IgD-negative memory B cell (primary cell): ENCODE measurements at regions not wholly inside any gene's neighbourhood (a gene's known extent, or its start where the extent isn't known, plus 50 kb on each side); places are given as distances from the start of the nearest gene placed in this dataset.

Source experiments
- H3K27ac Mint-ChIP-seq, 3 donors: one replicate each; pipeline ENCODE4 v1.8.0; 2020 to 2022; ENCODE audit warnings: mild to moderate bottlenecking in 3 of 3, mixed read lengths in 3 of 3, moderate library complexity in 1 of 3
- H3K27me3 Mint-ChIP-seq: one replicate; pipeline ENCODE4 v1.8.0; 2021; ENCODE audit warnings: mixed read lengths
- H3K36me3 Mint-ChIP-seq: one replicate; pipeline ENCODE4 v1.8.0; 2020; ENCODE audit warnings: mild to moderate bottlenecking, mixed read lengths
- H3K4me1 Mint-ChIP-seq, 3 donors: one replicate each; pipeline ENCODE4 v1.8.0; 2020 to 2022; ENCODE audit warnings: mixed read lengths in 3 of 3, mild to moderate bottlenecking in 1 of 3
- H3K4me3 Mint-ChIP-seq, 4 donors: one replicate each; pipeline ENCODE4 v1.8.0; 2020 to 2022; ENCODE audit warnings: mild to moderate bottlenecking in 4 of 4, mixed read lengths in 4 of 4, moderate library complexity in 3 of 4
- H3K9me3 Mint-ChIP-seq, 3 donors: one replicate each; pipeline ENCODE4 v1.8.0; 2020 to 2021; ENCODE audit warnings: mixed read lengths in 3 of 3, mild to moderate bottlenecking in 1 of 3

DNA sequence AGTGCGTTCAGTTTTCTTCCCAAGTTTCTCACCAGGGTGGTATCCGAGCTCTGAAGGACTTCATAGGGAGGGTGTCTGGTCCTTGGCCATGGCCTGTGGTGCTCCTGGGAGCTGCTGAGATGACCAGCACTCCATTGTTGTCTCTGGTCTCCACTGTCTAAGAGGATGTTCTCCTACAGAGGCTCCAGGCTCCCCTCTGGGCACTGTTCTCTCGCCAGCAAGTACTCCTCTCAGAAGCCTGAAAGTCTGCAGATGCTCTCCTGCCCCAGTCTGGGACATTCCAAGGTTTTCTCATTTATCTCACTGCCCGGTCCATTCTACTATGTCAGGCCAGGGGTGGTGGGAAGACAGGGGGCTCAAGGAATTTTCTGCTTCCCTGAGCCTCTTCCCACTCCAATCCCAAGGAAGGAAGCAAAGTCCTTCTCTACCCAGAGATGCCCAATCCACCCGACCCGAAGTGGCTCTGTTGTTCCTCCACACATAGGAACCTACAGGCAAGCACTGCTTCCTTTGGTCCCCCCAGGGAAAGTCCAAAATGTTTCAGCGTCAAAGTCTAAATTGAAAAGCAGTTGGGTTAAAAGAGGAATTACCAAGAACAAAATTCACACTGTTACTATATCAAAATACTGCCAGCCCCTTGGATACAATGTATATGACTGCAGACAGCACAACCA lies 110.5 kb downstream of the GYPC start:
- Mint-ChIP-seq H3K36me3 (peaks cover 1% of the 10 kb centered on the region), H3K4me1 (peaks cover 2 to 7% (median 4%) of the 10 kb centered on the region in 3 donors), H3K9me3 (peaks cover 0 to 2% (median 0%) of the 10 kb centered on the region in 3 donors), H3K27ac (no peak overlapping the region), H3K4me3 (no peak overlapping the region), H3K27me3 (peaks cover 12% of the 10 kb centered on the region)

DNA sequence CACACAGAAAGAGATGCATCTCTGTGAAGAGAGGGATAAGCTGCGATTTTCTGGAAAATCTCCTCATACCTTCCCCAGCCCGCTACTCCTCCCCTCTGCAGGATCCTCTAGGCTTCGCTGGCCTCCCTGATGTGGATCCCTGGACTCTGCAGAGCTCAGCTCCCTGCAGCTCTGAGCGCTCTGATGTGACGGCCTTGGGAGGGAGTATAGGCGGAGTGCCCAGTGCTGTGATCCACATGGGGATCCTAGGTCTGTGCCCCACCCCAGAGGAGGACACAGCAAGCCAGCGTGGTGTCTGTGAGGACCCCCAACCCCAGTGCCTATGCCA lies 111.0 kb downstream of the GYPC start:
- Mint-ChIP-seq H3K4me1 (peaks cover 0 to 7% (median 2%) of the 10 kb centered on the region in 3 donors), H3K27ac (no peak overlapping the region), H3K9me3 (peaks cover 0 to 2% (median 0%) of the 10 kb centered on the region in 3 donors), H3K36me3 (peaks cover 1% of the 10 kb centered on the region), H3K4me3 (no peak overlapping the region), H3K27me3 (peaks cover 14% of the 10 kb centered on the region)

DNA sequence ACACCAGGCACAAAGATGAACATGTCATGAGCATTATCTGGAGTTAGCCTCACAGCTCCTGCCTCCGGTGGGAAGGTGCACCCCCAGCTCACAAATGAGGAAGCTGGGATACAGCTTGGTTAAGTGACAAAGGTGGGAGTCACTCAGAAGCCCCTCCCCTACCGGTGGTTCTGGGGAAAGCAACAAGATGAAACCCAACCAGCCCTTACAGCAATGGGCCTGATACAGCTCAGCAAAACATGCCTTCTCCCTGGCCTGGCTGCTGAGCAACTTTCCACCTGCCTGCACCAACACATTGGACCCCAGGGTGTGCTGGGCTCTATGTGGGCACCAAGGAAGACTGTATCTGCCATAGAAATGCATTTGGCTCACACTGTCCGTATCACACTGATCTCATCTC lies 113.2 kb downstream of the GYPC start:
- H3K4me3 Mint-ChIP-seq: no peak overlapping the region
- H3K27me3 Mint-ChIP-seq: peaks cover 9% of the 10 kb centered on the region
- peaks cover 1% of the 10 kb centered on the region for H3K36me3 Mint-ChIP-seq
- H3K27ac Mint-ChIP-seq: no peak overlapping the region
- H3K4me1 Mint-ChIP-seq: peaks cover 0 to 7% (median 0%) of the 10 kb centered on the region in 3 donors
- peaks cover 0 to 2% (median 0%) of the 10 kb centered on the region in 3 donors for H3K9me3 Mint-ChIP-seq

DNA sequence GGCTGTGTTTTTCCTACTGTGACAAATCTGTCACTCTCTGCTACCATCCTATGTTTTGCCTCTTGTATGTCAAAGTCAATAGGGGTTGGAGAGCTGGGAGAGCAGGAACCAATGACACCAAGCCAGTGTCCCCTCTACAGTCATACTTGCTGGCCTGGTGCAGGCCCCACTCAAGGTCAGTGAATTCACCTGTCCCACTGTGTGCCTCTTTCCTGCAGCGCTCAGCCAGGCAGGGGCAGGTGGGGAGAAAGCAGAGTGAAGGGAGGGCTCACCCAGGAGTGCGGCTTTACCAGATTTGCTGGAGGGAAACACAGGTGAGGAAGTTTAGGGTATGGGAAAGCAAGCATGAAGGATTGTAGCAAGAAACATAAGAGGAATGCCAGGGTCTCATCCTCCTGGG lies 114.5 kb downstream of the GYPC start:
- no peak overlapping the region for H3K4me3 Mint-ChIP-seq
- no peak overlapping the region for H3K27ac Mint-ChIP-seq
- peaks cover 0 to 2% (median 0%) of the 10 kb centered on the region in 3 donors for H3K9me3 Mint-ChIP-seq
- H3K36me3 Mint-ChIP-seq: peaks cover 1% of the 10 kb centered on the region
- peaks cover 0 to 7% (median under 1%) of the 10 kb centered on the region in 3 donors for H3K4me1 Mint-ChIP-seq
- peaks cover 10% of the 10 kb centered on the region for H3K27me3 Mint-ChIP-seq

DNA sequence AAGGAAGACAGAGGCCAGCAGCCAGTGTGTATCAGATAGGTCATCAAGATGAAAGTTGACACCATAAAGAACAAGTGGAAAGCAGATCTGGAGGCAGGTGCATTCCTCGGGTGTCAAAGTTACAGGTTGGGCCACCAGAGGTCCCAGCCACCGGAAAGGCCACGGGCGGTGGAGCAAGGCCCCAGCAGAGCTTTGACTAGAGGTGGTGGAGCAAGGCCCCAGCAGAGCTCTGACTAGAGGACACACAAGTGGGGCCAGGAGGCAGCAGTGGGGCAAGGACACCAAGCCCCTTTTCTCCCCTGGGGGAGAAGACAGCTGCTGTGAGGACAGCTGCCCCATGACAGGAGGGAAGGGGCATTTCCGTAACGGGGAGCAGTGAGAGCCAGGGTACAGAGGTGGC lies 115.1 kb downstream of the GYPC start:
- peak overlapping the region in 1 of 3 donors; percentile 54 for H3K27ac Mint-ChIP-seq
- H3K27me3 Mint-ChIP-seq: peaks cover 14% of the 10 kb centered on the region
- H3K4me1 Mint-ChIP-seq: peaks cover 0 to 10% (median 2%) of the 10 kb centered on the region in 3 donors
- peaks cover 1% of the 10 kb centered on the region for H3K36me3 Mint-ChIP-seq
- H3K4me3 Mint-ChIP-seq: no peak overlapping the region
- H3K9me3 Mint-ChIP-seq: peaks cover 0 to 2% (median 0%) of the 10 kb centered on the region in 3 donors

DNA sequence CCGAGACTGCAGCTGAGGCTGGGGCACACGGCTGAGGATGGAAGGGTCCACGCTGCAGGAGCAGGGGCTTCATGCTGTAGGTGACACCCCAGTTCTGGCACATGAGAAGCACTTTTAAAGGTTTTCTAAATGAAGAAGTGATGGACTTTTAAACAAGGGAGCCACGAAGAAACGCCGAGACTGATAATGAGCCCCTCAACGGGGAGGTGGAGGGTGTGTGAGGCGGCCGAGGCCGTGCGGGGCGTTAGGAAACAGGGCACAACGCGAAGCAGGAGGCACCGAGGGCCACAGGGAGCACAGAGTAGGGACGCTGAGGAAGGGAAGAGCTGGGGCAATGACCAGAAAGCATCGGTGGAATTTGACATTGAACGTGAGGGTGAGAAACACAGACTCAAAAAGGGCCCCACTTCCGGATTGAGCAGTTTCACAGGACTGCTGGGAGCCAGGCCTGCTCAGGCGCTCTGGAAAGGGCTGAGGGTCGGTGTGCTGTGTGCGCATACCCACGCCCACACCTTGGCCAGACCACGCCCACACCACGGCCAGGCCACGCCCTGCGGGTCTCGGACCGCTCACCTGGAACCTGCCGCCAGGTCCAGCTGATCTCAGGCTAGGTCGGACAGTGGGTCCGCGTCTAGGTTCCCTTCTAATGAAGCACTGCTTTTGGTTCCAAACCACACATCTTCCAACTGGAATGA lies 115.7 kb downstream of the GYPC start:
- Mint-ChIP-seq H3K4me1 (peaks cover 0 to 11% (median 3%) of the 10 kb centered on the region in 3 donors), H3K27ac (no peak overlapping the region)

DNA sequence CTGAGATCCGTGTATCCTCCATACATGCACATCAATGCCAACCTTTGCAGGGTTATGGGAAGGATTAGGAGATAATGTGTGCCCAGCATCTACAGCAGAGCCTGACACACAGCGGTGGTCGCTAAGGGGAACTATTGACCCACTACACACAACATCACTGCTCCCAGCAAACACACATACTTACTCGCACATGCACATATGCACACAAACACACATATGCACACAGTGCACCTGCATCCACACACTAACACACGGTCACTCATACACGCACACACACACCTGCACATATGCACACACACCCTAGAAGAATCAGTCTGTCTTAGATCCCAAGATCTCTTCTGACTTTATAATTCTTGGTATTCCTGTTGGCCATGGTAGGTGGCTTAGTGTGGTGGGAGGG lies 118.3 kb downstream of the GYPC start:
- Mint-ChIP-seq H3K4me3 (no peak overlapping the region), H3K9me3 (peaks cover 0 to 2% (median 0%) of the 10 kb centered on the region in 3 donors), H3K36me3 (peaks cover 1% of the 10 kb centered on the region), H3K4me1 (peaks cover 3 to 9% (median 6%) of the 10 kb centered on the region in 3 donors), H3K27ac (no peak overlapping the region), H3K27me3 (peaks cover 20% of the 10 kb centered on the region)

More for the DNA sequence above, 115.7 kb downstream of the GYPC start:
- peaks cover 0 to 2% (median 0%) of the 10 kb centered on the region in 3 donors for H3K9me3 Mint-ChIP-seq
- H3K36me3 Mint-ChIP-seq: peaks cover 1% of the 10 kb centered on the region
- H3K4me3 Mint-ChIP-seq: no peak overlapping the region
- peaks cover 17% of the 10 kb centered on the region for H3K27me3 Mint-ChIP-seq

DNA sequence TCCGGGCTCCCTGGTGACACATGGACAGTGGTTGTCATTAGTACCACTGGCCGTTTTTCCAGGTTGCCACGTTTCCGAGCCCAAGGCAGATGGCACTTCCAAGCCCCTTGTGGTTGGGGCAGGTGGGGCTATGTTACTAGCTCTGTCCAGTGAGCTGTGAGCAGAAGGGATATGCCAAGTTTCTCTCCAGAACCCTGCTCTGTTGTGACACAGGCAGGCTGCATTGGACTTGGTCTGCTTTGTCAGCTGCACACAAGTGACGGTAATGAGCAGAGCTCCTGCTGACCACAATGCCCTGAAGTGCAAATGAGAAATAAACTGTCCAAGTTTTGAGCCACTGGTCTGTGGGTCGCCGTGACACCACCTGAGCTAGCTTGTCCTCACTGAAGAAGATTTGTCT lies 118.8 kb downstream of the GYPC start:
- H3K4me1 Mint-ChIP-seq: peaks cover 3 to 9% (median 6%) of the 10 kb centered on the region in 3 donors
- no peaks in the 10 kb centered on the region for H3K9me3 Mint-ChIP-seq
- H3K27me3 Mint-ChIP-seq: peaks cover 20% of the 10 kb centered on the region
- H3K36me3 Mint-ChIP-seq: peaks cover 1% of the 10 kb centered on the region
- H3K4me3 Mint-ChIP-seq: no peak overlapping the region
- H3K27ac Mint-ChIP-seq: no peak overlapping the region

DNA sequence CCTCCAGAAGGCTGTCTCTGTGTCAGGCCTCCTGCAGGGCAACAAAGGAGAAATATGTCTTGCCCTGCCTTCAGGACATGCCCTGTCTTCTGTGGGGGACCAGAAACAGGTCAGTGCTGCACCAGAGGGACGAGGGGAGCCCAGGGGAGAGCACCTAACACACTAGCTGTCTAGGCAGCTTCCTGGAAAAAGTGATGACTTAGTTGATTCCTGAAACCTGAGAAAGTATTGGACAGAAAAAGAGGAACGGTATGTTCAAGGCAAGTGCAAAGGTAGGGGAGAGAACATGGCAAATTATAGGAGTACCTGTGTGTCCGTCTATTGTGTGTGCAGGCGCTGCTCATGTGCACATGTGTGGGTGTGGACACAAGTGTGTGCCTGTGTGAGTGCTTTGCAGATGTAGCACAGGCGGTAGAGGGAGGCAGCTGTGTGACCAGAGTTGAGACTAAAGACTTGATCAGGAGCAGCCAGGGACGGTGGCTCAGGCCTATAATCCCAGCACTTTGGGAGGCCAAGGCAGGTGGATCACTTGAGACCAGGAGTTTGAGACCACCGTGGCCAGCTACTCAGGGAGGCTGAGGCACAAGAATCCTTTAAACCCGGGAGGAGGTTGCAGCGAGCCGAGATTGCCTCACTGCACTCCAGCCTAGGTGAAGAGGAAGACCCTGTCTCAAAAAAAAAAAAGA lies 119.5 kb downstream of the GYPC start:
- peaks cover 3 to 9% (median 6%) of the 10 kb centered on the region in 3 donors for H3K4me1 Mint-ChIP-seq
- peaks cover 21% of the 10 kb centered on the region for H3K27me3 Mint-ChIP-seq

DNA sequence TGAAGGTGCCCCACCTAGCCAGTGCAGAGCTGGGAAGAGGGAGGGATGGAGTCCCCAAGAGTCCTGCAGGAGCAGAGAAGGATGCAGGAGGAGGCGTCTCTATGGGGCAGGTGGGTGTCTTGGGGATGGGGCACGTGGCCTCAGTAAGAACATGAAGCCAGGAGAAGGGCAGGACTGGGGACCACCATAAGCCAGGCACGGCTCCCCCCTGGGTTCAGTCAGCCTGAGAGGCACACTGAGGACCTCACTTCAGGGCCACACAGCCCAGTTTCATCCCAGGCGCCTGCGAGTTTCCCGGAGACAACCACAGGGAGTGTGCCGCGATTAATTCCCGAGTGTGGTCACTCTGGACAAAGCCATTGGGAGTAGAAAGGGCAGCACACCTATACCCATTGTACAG lies 120.3 kb downstream of the GYPC start:
- H3K27ac Mint-ChIP-seq: no peak overlapping the region
- no peaks in the 10 kb centered on the region for H3K36me3 Mint-ChIP-seq
- peak overlapping the region; percentile 33 to 92 (median 62) for H3K4me3 Mint-ChIP-seq
- H3K27me3 Mint-ChIP-seq: peaks cover 21% of the 10 kb centered on the region
- H3K4me1 Mint-ChIP-seq: peaks cover 3 to 6% (median 4%) of the 10 kb centered on the region in 3 donors
- H3K9me3 Mint-ChIP-seq: no peaks in the 10 kb centered on the region

More for the DNA sequence above, 119.5 kb downstream of the GYPC start:
- Mint-ChIP-seq H3K27ac (no peak overlapping the region), H3K9me3 (no peaks in the 10 kb centered on the region), H3K4me3 (peak overlapping the region in 3 of 4 donors; percentile 33 to 75 (median 49)), H3K36me3 (no peaks in the 10 kb centered on the region)

DNA sequence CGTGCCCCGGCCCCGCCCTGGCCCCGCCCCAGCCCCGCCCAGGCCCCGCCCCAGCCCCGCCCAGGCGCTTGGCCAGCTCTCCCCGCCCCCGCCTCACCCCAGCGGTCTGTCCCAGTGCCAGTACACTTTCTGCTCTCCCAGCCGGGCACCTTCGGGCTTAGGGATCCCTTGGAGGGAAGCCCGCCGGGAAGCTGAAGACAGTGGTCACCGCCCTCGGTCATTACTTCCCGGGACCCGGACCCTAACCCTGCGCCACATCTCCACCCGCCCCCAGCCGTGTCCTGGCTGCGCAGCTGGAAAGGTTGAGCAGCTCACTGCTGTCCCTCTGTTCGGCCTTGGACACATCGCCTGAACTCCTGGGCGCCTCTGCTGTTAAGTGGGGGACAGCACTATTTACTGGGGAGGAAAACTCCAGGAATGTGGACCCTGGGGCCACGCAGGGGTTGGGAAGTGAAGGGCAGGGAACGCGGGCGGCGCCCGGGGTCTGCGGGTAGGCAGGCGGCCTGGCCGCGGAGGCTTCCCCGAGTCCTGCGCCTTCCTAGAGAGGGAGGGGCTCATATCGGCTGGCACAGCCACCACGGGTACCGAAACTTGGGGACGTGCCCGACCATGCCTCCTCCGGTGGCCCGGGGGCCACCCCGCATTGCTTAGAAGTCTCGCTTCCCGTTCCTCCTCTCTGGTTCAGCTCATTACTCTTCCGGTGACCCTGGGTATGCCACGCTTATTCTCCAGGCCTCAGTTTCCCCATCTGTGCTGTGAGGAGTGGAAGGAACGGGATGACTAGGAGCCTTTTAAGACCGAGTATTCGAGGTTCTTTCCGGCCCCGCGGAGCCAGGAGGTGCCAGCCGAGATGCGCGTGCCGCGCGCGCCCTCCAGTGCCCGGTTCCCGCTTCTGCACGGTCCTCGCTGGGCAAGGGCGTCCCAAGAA lies 121.0 kb downstream of the GYPC start:
- Mint-ChIP-seq H3K4me3 (peak overlapping the region; percentile 66 to 97 (median 88)), H3K36me3 (peaks cover 3% of the 10 kb centered on the region), H3K27me3 (peaks cover 22% of the 10 kb centered on the region), H3K4me1 (peaks cover 3 to 6% (median 6%) of the 10 kb centered on the region in 3 donors), H3K9me3 (no peaks in the 10 kb centered on the region), H3K27ac (no peak overlapping the region)

DNA sequence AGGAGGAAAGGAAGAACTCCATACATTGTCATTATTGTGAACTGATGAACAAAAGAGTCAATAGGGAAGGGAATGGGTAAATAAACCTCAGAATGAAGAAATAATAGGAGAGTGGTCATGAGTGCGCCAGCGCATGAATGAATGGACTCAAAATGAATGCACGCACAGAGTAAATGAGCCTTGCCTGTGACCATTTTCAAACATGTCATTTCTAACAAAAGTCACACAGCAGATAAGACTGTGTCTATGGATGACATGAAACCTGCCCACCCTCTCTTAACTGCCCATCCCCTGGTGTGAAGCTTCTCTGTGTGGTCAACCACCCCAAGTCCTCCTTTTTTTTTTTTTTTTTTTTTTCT lies 121.1 kb upstream of the TEX51 start:
- peaks cover 3% of the 10 kb centered on the region for H3K36me3 Mint-ChIP-seq
- peaks cover 23% of the 10 kb centered on the region for H3K27me3 Mint-ChIP-seq
- H3K27ac Mint-ChIP-seq: no peak overlapping the region

DNA sequence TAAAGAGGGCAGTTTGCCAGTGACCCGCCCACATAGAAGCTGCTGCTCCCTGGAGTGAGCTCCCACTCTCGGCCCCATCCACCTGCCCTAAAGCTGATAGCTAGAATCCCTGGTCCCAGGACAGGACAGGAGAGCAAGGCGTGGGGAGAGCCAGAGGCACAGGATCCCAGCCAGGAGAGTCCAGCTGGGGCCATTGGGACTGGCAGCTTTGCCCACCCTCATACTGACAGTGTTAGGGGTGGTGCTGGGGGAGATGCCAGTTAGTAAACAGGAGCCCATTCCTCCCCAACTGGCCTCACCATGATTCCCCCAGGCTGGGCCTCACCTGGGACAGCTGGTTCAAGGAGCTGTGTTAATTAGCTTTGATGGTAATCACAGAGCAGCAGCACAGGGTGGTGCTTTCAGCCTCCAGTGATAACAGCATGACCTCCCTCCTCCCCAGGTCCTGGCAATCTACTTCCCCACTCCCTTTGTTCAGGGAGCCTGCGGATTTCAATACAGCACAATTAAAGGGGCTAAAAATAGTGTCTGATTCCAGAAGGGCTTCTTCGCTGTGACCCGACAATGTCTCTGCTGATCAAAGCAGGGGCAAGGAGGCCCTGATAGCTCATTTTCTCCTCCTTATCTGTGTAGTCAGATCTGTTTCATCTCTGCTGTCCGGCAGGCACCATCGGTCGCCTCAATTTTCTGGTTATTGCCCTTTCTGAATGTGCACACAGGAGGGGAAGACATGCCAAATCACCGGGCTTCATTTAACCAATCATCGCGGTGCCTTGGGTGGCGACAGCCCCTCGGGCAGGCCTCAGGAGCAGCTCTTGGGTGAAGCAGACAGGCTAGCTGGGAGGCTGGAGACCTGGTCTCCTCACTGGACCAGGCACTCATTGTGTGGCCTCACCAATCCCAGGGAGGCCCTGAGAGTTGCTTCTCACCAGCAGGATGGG lies 119.9 kb upstream of the TEX51 start:
- no peaks in the 10 kb centered on the region for H3K9me3 Mint-ChIP-seq
- peaks cover 27% of the 10 kb centered on the region for H3K27me3 Mint-ChIP-seq
- peaks cover 3 to 6% (median 6%) of the 10 kb centered on the region in 3 donors for H3K4me1 Mint-ChIP-seq
- no peak overlapping the region for H3K27ac Mint-ChIP-seq
- H3K4me3 Mint-ChIP-seq: peak overlapping the region in 1 of 4 donors; percentile 53
- peaks cover 3% of the 10 kb centered on the region for H3K36me3 Mint-ChIP-seq

More for the DNA sequence above, 121.1 kb upstream of the TEX51 start:
- Mint-ChIP-seq H3K4me3 (peak overlapping the region; percentile 66 to 97 (median 88)), H3K4me1 (peaks cover 3 to 6% (median 6%) of the 10 kb centered on the region in 3 donors), H3K9me3 (no peaks in the 10 kb centered on the region)
